MG63 (cell line): ENCODE measurements at regions not wholly inside any gene's neighbourhood (a gene's known extent, or its start where the extent isn't known, plus 50 kb on each side); places are given as distances from the start of the nearest gene placed in this dataset.
"Not testable (repeated sequence)": the region's sequence is repeated elsewhere in the genome, so short reads cannot be mapped to it uniquely, and the experiment has no call there.

Experiments
- DNase-seq: peaks from one replicate; pipeline ENCODE4 v3.0.0-alpha.2; 2020
- H3K27me3 ChIP-seq: fragments of 250-450 bp; sonication (Bioruptor Pico); 2 replicates; pipeline ENCODE4 v1.5.1; 2020; ENCODE audit warnings: mild to moderate bottlenecking, moderate library complexity
- H3K36me3 ChIP-seq: fragments of 250-450 bp; sonication (Bioruptor Pico); 2 replicates; pipeline ENCODE4 v1.5.1; 2020; ENCODE audit warnings: mild to moderate bottlenecking, moderate library complexity
- H3K4me3 ChIP-seq: fragments of 250-450 bp; sonication (Bioruptor Pico); 2 replicates; pipeline ENCODE4 v1.5.1; 2020; ENCODE audit warnings: mild to moderate bottlenecking, moderate library complexity
- H3K9me3 ChIP-seq: fragments of 250-450 bp; sonication (Bioruptor Pico); 2 replicates; pipeline ENCODE4 v1.5.1; 2020; ENCODE audit warnings: mild to moderate bottlenecking, moderate library complexity

DNA sequence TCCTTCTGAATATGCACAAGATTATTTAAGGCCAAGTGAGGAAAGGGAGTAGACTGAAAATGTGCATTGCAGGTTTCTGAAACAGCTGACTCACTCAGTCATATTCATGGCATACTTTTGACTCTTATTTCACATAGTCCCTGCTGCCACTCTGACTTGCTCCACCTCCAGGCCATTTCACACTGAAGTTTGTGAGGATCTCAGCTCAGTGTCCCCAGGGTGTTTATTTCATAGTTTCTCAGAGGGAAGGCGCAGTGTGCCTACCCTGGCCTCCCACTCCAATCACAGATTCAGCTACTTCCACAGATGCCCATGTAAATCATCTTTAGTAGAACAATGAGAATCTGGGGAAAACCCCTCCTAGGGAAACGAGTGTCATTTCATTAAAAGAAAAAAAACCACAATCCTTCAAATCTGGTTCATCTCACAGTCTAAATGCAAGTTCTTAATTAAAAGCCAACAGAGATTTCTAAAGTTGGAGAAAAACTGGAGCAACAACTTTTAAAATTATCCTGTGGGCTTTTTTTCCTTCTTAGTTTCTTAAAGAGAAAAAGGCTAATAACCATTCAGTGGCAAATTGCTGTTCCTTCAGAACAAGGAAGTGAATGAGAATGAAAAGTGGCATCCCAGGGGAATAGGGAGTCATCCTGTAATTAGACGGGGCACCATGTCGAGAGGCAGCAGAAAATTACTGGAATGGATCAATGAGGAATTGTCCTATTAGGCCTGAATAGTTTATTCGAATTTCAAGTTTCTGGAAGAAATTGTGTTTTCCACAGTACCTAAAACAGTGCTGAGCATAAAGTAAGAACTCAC is 133.6 kb downstream of the TFAP2B start:
- H3K4me3 ChIP-seq, result no peak overlapping the region
- no peak for DNase-seq

DNA sequence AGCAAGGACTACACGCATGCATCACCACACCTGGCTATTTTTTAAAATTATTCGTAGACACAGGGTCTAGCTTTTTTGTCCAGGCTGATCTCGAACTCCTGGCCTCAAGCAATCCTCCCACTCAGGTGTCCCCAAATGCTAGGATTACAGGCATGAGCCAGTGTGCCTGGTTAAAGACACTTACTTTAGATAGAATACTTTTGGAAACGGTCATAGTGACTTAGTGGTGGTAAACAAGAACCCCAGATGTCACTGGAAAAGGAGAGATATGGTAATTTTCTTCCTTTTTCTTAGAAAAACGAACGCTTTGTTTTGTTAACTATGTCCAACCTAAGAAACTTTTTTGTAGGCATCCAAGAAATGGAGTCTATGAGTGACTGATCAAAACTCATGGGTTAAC is 137.3 kb downstream of the TFAP2B start:
- no peak for DNase-seq
- H3K9me3 ChIP-seq, result no peaks in the 10 kb centered on the region
- H3K36me3 ChIP-seq, result no peaks in the 10 kb centered on the region
- H3K4me3 ChIP-seq, result no peak overlapping the region
- H3K27me3 ChIP-seq, result no peaks in the 10 kb centered on the region

More for the DNA sequence above, 133.6 kb downstream of the TFAP2B start:
- no peaks in the 10 kb centered on the region for H3K36me3 ChIP-seq
- H3K9me3 ChIP-seq, result no peaks in the 10 kb centered on the region
- H3K27me3 ChIP-seq, result no peaks in the 10 kb centered on the region

DNA sequence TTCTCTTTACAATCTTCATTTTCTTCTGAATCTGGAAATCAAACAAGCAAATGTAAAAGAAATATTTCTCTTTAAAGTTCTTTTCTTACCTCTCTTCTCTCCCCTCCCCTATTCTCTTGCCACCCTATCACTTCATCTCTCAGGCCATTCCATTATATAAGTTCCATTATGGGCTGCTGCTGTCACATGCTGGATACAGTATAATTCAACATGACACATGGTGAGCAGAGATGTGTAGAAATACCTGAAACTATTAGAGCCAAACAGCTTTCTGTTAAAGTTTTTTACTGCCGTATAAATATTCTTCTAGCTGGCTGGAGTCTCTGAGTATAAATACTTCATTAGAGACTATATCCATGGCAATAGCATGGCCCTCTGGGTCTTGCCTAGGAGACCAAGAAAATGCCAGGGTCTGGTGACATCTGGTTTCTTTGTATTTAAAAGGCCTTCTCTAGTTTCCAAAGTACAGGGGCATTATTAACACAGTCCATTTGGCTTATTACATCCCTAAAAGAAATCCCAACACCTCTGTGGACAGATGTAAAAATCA is 139.6 kb downstream of the TFAP2B start:
- DNase-seq, result no peak
- Histone ChIP-seq H3K9me3 (no peaks in the 10 kb centered on the region), H3K4me3 (no peak overlapping the region), H3K27me3 (no peaks in the 10 kb centered on the region), H3K36me3 (no peaks in the 10 kb centered on the region)

DNA sequence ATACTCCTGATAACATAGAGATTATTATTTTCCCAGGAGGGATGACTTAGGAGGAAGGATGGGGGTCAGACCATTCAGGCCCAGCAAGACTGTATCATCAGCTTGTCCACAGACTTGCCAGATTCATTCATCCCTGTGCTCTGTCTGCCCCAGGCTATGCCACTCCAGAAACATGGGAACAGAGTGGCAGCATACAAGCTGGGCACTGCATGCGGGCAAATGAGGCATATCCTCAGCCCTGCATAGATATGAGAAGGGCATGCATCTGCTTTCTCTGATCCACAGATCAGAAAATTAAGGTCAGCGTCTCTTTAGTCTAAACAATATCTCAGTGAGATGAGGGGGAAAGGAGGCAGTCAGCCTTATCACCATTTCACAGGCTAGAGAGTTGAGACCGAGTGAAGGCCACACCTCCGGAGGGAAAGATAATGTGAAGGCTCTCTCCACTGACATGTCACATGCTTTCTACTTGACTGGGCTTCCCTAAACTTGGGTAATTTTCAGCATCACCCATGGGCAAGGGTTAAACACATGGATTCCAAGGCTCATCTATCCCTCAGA is 140.5 kb downstream of the TFAP2B start:
- Histone ChIP-seq H3K27me3 (no peaks in the 10 kb centered on the region), H3K36me3 (no peaks in the 10 kb centered on the region), H3K4me3 (no peak overlapping the region), H3K9me3 (no peaks in the 10 kb centered on the region)
- DNase-seq, result no peak

DNA sequence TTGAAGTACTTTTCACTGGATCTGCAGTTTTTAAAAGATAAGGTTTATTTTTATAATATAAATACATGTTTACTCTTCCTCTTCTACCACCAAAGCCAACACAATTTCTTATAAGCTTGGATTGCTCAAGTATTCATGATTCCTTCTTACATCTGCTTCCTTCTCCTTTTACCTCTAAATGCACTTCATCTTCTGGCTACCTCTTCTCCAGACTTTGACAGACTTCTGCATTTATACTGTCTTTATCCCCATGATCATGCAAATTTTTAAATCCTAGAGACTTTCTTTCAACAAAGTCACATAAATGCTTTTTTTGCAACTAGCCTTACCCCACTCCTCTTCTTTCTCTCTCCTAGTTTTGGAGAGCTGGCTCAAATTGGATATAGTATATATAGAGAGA is 142.9 kb downstream of the TFAP2B start:
- no peaks in the 10 kb centered on the region for H3K36me3 ChIP-seq
- DNase-seq, result no peak
- no peaks in the 10 kb centered on the region for H3K9me3 ChIP-seq
- H3K27me3 ChIP-seq, result no peaks in the 10 kb centered on the region
- H3K4me3 ChIP-seq, result no peak overlapping the region

DNA sequence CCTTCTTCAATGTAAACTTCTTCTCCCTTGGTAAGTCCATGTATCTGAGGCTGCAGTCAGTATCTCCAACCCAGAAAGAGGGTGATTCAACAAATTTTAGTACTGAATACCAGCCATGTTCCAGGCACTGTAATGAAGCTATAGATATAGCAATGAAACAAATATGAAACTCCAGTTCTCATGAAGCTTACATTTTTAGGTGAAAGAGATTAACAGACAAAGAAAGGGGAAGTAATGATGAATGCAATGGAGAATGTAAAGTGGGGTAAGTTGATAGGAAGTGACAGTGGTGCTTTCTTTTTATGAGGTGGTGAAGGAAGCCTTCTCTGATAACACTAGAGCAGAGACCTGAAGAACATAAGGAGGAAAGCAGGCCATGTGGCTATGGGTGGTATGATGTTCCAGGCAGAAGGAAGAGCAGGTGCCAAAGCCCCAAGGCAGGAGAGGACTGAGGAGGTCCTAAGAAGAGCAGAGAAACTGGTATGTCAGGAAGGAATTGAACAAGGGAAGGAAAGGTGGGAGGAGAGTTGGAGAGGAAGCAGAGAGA is 143.6 kb downstream of the TFAP2B start:
- DNase-seq, result no peak

DNA sequence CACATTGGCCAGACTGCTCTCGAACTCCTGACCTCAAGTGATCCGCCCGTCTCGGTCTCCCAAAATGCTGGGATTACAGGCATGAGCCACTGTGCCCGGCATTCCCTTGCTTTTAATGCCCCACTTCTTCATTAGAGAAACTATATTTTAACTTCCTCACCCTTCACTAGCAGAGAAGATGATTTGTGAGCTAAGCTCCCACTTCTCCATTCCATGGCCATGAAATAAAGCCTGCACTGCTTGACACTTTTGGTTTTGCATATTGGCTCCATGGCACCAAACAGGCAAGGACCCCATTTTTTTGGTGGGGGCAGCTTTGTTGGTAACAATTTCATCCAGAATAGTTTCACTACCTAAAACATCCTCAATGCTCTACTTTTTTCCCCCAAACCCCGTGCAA is 145.3 kb downstream of the TFAP2B start:
- Histone ChIP-seq H3K9me3 (no peaks in the 10 kb centered on the region), H3K4me3 (no peak overlapping the region), H3K27me3 (no peaks in the 10 kb centered on the region), H3K36me3 (no peaks in the 10 kb centered on the region)
- DNase-seq, result no peak

More for the DNA sequence above, 143.6 kb downstream of the TFAP2B start:
- Histone ChIP-seq H3K36me3 (no peaks in the 10 kb centered on the region), H3K4me3 (no peak overlapping the region), H3K9me3 (no peaks in the 10 kb centered on the region), H3K27me3 (no peaks in the 10 kb centered on the region)

DNA sequence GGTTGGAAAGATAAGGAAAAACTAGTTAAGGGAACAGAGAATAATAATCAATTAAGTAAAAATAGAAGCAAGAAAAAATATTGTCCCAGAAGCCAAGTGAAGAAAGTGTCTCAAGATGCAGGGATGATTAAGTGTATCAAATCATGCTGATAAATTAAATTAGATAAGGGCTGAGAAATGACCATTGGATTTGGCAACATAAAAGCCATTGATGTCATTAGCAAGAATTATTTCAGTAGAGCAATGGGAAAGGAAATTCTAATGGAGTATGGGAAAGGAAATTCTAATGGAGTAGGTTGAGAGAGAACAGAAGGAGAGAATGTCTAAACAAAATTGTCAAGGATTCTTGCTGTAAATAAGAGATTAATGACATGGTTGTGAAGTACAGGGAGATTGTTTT is 146.8 kb downstream of the TFAP2B start:
- no peaks in the 10 kb centered on the region for H3K36me3 ChIP-seq
- no peak overlapping the region for H3K4me3 ChIP-seq
- no peaks in the 10 kb centered on the region for H3K9me3 ChIP-seq
- H3K27me3 ChIP-seq, result no peaks in the 10 kb centered on the region
- DNase-seq, result no peak

DNA sequence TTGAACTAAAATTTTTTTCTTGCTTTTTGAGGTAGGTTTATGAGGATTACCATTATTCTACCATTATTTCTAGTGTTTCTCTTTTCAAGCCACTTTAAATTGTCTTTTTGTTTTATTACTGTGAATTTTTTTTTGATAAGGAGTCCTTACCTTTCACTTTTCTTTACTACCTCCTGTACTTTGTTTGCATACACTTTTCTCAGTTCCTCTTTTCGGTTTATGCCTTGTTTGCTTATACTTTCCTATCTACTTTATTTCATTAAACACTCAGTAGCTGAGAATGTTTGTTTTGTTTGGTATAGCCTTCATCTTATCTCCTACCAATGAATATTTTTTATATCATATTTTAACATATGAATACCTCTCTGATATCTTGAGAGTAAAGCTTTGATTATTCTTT is 147.9 kb downstream of the TFAP2B start:
- Histone ChIP-seq H3K36me3 (no peaks in the 10 kb centered on the region), H3K4me3 (no peak overlapping the region), H3K9me3 (no peaks in the 10 kb centered on the region), H3K27me3 (no peaks in the 10 kb centered on the region)
- no peak for DNase-seq

DNA sequence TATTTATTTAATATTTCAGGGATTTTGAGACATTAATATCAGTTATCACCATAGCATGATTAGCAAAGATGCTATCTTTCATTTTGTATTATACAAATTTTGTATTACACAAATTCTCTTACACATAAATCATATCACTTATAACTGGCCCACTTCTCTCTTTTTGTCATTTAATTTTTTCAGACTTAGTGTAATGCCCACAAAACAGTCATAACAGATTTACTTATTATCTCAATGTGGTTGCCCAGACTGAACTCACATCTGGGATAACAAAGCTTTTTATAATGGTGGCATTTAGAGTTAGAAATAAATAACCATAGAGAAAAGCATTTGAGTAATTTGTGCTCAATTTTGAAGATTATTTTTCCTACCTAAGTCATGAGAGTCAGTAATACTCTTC is 148.3 kb downstream of the TFAP2B start:
- H3K27me3 ChIP-seq, result no peaks in the 10 kb centered on the region
- DNase-seq, result no peak
- H3K36me3 ChIP-seq, result no peaks in the 10 kb centered on the region
- no peak overlapping the region for H3K4me3 ChIP-seq
- H3K9me3 ChIP-seq, result no peaks in the 10 kb centered on the region

DNA sequence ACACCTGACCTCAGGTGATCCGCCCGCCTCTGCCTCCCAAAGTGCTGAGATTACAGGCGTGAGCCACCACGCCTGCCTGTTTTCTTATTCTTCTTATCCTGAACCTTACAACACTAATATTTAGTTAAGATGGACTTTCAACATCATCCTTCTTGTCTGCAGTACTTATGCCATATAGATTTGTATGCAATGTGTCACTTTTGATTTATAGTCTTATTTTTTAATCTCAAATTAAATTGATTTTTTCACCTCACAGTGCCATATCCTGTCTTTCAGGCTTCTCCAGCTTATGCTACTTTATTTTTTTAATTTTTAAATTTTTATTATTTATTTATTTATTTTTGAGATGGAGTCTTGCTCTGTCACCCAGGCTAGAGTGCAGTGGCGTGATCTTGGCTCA is 149.6 kb downstream of the TFAP2B start:
- H3K9me3 ChIP-seq, H3K4me3 ChIP-seq, DNase-seq, H3K27me3 ChIP-seq, H3K36me3 ChIP-seq: not testable (repeated sequence)

DNA sequence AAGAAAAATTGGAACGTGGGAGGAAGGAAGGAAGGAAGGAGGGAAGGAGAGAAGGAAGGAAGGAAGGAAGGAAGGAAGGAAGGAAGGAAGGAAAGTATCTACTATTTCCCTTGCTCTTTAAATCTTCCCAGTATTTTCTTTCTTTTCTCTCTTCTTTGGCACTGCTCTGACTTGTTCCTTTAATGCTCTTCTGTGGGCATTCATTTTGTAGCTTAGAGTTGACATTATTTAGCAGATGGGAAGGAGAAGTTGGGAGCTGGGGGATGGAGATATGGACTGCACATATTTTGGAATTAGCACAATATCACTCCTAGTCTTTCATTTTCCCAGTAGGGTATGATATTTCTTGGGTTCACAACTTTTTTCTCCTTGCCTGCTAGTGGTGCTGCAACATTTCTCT is 152.2 kb downstream of the TFAP2B start:
- no peaks in the 10 kb centered on the region for H3K9me3 ChIP-seq
- H3K4me3 ChIP-seq, result no peak overlapping the region
- H3K27me3 ChIP-seq, result no peaks in the 10 kb centered on the region
- no peak for DNase-seq
- H3K36me3 ChIP-seq, result no peaks in the 10 kb centered on the region

DNA sequence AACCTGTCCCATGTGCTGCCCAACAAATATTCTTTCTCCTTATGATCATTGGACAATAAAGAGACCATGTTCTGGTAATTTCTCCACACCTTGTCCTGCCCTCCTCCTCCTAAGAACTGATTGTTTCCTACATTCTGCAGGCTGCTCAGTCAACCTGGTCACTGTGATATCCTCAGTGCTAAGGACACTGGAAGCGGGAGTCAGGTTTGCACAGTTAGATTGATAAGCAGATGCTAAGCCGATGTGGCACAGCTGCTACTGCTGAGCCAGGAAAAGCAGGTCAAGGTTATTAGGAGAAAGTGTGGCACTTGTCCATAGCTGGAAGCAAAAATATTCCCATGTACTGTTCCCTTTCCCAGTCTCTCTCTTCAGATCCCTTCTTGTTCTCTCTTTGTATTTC is 154.8 kb downstream of the TFAP2B start:
- no peaks in the 10 kb centered on the region for H3K9me3 ChIP-seq
- H3K27me3 ChIP-seq, result no peaks in the 10 kb centered on the region
- no peaks in the 10 kb centered on the region for H3K36me3 ChIP-seq
- no peak overlapping the region for H3K4me3 ChIP-seq
- DNase-seq, result no peak

DNA sequence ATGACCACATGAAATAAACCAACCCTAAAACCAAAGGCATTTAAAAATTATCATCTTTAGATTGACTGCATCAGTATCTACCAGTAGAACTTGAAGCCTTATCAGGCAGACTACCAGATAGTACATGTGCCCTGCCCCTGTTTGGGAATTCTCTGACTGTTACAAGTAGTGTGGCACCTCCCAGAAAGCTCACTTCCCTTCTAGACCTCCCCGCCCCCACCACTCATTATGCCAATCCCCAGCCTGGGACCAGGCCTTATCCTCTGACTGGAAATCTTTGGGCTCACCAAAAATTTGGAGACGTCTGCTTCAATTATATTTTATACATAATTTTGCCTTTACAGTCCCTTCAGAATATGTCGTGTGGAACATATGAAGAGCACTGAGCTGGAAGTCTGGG is 155.6 kb downstream of the TFAP2B start:
- DNase-seq, result no peak
- Histone ChIP-seq H3K4me3 (no peak overlapping the region), H3K9me3 (no peaks in the 10 kb centered on the region), H3K36me3 (no peaks in the 10 kb centered on the region), H3K27me3 (no peaks in the 10 kb centered on the region)

DNA sequence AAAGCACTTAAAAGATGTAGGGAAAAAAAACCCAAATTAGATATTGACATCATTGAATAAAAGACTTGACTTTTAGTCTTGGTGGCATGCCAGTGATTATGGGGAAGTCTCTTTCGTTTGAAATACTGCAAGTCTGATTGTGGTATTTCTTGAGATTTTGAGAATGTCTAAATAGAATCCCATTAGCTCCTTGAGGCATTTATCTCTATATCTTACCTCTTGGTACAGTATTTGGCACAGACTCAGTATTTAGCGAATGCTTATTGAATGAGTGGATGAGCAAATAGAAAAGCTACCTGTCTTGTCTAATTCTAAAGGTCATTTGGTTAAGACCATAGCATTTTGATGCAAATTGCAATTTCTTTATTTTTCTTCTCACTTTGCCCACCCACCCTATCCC is 156.5 kb downstream of the TFAP2B start:
- Histone ChIP-seq H3K9me3 (no peaks in the 10 kb centered on the region), H3K27me3 (no peaks in the 10 kb centered on the region), H3K36me3 (no peaks in the 10 kb centered on the region), H3K4me3 (no peak overlapping the region)
- no peak for DNase-seq

DNA sequence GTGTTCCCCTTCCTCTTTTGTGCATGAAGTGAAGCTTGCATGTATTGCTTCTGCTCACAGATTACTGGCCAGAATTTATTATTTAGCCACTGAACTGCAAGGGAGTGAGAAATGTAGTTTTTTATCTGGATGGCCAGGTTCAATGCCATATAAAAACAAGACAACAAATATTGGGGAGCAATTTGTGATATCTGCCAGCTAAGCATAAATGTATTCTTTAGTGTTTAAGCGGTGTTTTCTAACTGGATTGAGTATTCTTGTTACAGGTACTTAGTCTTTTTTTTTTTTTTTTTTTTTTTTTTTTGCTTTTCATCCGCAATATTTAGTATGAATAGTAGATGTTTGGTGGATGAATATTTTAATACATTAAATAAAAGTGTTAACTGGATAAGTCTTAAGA is 158.2 kb downstream of the TFAP2B start:
- Histone ChIP-seq H3K4me3 (no peak overlapping the region), H3K36me3 (no peaks in the 10 kb centered on the region), H3K9me3 (no peaks in the 10 kb centered on the region), H3K27me3 (no peaks in the 10 kb centered on the region)
- no peak for DNase-seq

DNA sequence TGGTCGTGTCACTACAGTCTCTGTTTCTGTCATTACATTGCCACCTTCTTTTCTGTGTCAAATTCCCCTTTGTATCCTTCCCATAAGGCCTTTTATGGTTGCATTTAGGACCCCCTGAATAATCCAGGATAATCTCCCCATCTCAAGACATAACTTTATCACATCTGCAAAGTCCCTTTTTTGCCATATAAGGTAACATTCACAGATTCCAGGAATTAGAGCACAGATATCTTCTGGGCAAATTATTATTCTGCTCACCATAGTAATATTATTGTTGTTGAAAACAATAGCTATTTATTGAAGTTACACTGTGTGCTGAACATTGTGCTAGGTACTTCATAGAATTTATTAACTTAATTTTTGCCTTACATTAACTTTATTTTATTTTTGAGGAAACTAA is 159.1 kb downstream of the TFAP2B start:
- Histone ChIP-seq H3K9me3 (no peaks in the 10 kb centered on the region), H3K36me3 (no peaks in the 10 kb centered on the region), H3K4me3 (no peak overlapping the region), H3K27me3 (no peaks in the 10 kb centered on the region)
- DNase-seq, result no peak
